Right renal cortex interstitium (tissue), 3 donors: ENCODE measurements at regions not wholly inside any gene's neighbourhood (a gene's known extent, or its start where the extent isn't known, plus 50 kb on each side); places are given as distances from the start of the nearest gene placed in this dataset.

Experiments
- DNase-seq, 3 donors: peaks; one replicate each; pipeline ENCODE4 v3.0.0-alpha.2; 2013; ENCODE audit warnings: low read depth in 3 of 3, low spot score in 2 of 3

DNA sequence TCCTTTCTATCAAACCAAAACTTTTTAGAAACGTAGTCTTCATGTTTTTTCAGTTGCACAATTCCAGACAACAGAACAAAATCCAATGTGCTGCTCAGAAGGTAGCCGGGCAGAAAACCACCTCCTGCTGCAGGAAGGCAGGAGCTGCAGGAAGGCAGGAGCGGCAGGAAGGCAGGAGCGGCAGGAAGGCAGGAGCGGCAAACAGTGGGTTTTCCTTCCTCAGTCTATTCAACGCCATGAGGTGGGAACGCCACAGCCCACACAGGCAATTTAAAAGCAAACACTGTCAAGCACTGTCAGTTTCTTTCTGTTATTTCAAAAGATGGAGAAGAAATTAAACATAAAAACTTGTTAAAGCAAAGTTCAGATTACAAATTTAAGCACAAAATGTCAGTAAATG, 601.2 kb upstream of the SALL3 start:
- no peak for DNase-seq

DNA sequence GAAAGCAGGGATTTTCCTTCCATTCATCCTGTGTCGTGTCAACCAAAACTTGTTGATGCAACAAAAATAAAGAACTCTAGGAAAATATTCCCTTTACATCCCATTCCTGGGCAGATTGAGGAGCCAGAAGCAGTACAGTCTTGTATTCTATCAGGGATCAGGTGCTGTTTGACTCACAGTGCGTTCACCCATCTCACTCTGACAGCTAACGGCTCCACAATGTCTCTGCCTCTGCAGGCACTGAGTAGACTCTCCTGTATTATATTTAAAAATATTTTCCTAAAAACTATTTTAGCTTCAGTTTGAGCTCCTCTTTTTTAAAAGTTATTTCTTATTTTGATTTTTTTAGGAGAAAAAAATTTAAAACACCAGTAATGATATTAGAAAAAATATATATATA, 600.6 kb upstream of the SALL3 start:
- DNase-seq = no peak

GRCh38 chr18:78390348-78390951, 589.2 kb upstream of the SALL3 start:
- DNase-seq = no peak

- DNase-seq = no peak
These were observed 588.7 kb upstream of the SALL3 start for GRCh38 chr18:78390952-78391348.

- DNase-seq = no peak
These were observed 586.3 kb upstream of the SALL3 start for GRCh38 chr18:78393086-78393862.

- DNase-seq = no peak
These were observed 583.5 kb upstream of the SALL3 start for GRCh38 chr18:78396077-78396476.

- DNase-seq = no peak
These were observed 582.9 kb upstream of the SALL3 start for GRCh38 chr18:78396756-78397155.

DNA sequence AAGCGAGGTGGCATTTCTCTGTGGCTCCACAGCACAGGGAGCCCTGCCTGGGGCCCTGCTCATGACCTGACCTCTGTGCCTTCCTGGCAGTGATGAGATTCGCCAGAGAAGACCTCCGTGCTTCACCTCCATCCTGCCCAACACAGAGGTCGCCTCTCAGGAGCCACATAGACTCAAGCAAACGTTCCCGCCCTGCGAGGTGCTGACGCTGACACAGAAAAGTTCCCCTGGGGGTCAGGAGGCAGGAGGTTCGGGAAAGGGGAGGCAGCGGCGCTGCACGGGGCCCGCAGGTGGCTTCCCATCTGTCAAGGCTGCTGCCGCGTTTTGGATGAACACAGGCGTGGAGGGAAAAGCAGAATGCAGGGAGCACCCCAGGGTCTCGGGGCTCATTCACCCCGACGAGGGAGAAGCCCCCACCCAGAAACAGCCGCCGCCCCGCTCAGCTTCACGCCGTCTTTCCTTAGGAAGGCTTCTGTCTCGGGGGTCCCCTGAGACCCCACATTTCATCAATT, 579.6 kb upstream of the SALL3 start:
- no peak for DNase-seq

- no peak for DNase-seq
These were observed 577.2 kb upstream of the SALL3 start for GRCh38 chr18:78402440-78402839.

- DNase-seq = no peak
These were observed 576.7 kb upstream of the SALL3 start for GRCh38 chr18:78402966-78403365.

GRCh38 chr18:78403371-78403770, 576.2 kb upstream of the SALL3 start:
- no peak for DNase-seq

DNA sequence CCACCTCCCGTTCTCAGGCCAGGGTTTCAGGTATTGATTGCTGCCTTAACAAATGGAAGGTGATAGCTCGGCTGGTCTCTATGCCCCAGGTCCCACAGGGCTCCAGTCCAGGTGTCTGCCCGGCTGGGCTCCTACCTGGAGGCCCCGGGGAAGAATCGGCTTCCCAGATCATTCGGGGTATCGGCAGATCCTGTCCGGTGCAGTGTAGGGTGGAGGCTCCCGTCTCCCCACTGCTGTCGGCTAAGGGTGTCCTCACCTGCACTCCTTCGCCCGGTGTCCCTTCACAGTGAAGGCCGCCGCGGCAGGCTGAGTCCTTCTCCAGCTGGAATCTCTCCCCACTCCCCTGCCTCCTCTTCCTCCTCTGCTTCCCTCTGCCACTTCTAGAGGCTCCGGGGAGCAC, 573.9 kb upstream of the SALL3 start:
- no peak for DNase-seq

DNA sequence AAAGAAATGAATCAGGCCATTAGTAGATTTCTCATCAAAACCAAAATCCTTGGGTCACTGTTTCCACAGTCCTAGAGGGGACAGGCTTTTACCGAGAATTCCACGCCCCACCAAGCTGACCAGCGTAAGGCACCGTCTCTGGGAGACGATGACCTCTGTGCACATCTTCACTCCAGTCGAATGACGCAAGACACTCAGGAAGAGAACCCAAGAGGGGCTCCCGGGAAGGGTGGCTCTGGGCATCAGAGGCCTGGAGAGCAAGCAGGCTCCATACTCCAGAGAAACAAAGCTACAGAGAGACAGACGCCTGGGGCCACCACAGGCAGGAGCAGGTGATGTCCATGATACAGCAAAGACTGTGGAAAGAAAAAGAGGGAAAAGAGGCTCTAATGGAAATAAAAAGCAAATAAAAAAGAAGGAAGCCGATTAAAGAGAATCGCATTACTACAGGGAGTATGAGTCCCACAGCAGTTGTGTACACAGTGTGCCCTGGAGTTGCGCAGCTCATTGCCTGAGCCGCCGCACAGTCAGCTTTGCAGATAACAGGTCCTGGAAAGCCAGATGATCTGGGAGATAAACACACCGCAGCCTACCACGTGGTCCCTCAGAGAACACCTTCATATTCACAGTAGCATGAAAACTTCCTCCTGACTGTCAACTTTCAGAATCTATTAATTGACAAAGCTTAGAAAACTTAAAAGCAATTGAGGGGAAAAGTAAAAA, 572.7 kb upstream of the SALL3 start:
- no peak for DNase-seq

GRCh38 chr18:78407466-78407844, 572.2 kb upstream of the SALL3 start:
- peak in 2 of 3 donors; percentile 23 to 43 for DNase-seq

- DNase-seq = no peak
These were observed 571.0 kb upstream of the SALL3 start for GRCh38 chr18:78408623-78409022.

DNA sequence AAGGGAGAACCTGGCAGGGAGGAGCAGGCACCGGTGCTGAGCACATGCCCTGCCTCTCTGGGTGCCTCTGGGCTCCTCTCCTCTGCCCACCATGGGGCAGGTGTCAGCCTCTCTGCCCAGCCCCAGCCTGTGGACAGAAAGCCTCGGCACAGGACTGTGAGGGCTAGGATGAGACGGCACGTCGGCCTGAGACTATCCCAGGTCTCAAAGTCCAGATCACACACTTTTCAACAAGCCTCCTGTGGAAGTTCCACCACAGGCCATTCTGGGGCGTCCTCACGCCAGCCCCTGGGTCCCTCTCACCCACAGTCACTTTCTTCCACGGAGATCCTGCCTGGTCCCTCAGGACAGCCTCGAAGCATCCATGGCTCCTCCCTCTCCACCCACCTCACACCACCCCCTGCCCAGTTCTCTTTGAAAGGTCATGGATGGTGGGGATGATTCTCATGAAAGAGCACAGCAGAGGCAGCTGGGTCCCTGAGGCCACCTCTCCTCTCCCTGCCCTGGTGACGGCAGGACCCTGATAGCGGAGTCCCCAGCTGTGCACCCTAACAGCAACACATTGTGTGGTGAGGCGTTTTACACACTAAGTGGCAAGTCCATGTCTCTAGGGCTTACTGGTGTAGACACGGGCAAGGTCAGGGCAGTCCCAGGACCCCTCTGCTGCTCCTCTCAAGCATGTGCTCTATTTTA, 569.4 kb upstream of the SALL3 start:
- DNase-seq = no peak

GRCh38 chr18:78411539-78411938, 568.1 kb upstream of the SALL3 start:
- DNase-seq = no peak

- DNase-seq = no peak
These were observed 565.3 kb upstream of the SALL3 start for GRCh38 chr18:78414302-78414701.

GRCh38 chr18:78416853-78417252, 562.8 kb upstream of the SALL3 start:
- DNase-seq = no peak

- DNase-seq = no peak
These were observed 561.2 kb upstream of the SALL3 start for GRCh38 chr18:78418379-78418778.

DNA sequence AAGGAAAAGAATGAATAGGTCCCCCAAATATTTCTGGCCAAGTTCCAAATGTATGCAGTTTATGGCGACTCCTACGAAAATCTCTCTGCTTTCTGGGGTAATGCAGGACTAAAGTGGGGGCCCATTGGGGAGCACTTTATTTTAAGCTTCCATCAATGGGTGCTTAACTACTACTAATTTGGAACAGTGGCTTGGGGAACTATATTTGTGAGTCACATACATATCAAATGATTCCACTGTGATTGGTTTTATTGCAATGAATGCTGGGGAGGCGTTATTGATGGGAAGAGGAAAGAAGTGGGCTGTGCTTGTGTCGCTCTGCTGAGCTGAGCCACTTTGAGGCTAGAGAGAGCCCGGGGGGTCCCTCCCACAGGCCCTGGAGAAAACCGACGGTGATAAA, 560.4 kb upstream of the SALL3 start:
- DNase-seq = no peak
